HG02970 (cell line): ENCODE measurements at regions not wholly inside any gene's neighbourhood (a gene's known extent, or its start where the extent isn't known, plus 50 kb on each side); places are given as distances from the start of the nearest gene placed in this dataset.

Source experiments
- ATAC-seq: cut with Tn5 transposase; IDR thresholded peaks from one replicate; pipeline ENCODE4 v1.9.1; 2021; ENCODE audit warnings: mild to moderate bottlenecking, moderate library complexity, moderate number of reproducible peaks; ENCODE audit not compliant: unreplicated experiment, low FRiP score

- no peak for ATAC-seq
Measured at GRCh38 chr3:117528688-117529087, 819.1 kb downstream of the TUSC7 start.

GRCh38 chr3:117531078-117531767 is 821.6 kb downstream of the TUSC7 start:
- no peak for ATAC-seq

GRCh38 chr3:117532268-117532667 is 822.7 kb downstream of the TUSC7 start:
- ATAC-seq, result no peak

- ATAC-seq, result no peak
Measured at GRCh38 chr3:117534138-117534537, 824.6 kb downstream of the TUSC7 start.

GRCh38 chr3:117536006-117536405 is 826.4 kb downstream of the TUSC7 start:
- ATAC-seq, result no peak

GRCh38 chr3:117537949-117538348 is 828.4 kb downstream of the TUSC7 start:
- no peak for ATAC-seq

GRCh38 chr3:117539729-117540128 is 830.1 kb downstream of the TUSC7 start:
- no peak for ATAC-seq

GRCh38 chr3:117540597-117540996 is 831.0 kb downstream of the TUSC7 start:
- ATAC-seq, result no peak

- no peak for ATAC-seq
Measured at GRCh38 chr3:117541721-117542120, 832.1 kb downstream of the TUSC7 start.

- no peak for ATAC-seq
Measured at GRCh38 chr3:117543521-117543920, 833.9 kb downstream of the TUSC7 start.

- ATAC-seq, result no peak
Measured at GRCh38 chr3:117545484-117545883, 835.9 kb downstream of the TUSC7 start.

GRCh38 chr3:117547956-117548550 is 838.5 kb downstream of the TUSC7 start:
- no peak for ATAC-seq

- no peak for ATAC-seq
Measured at GRCh38 chr3:117548600-117548999, 839.0 kb downstream of the TUSC7 start.

- no peak for ATAC-seq
Measured at GRCh38 chr3:117549716-117550115, 840.1 kb downstream of the TUSC7 start.

- ATAC-seq, result no peak
Measured at GRCh38 chr3:117550766-117551165, 841.2 kb downstream of the TUSC7 start.

- peak; percentile 84 for ATAC-seq
Measured at GRCh38 chr3:117553461-117553860, 843.9 kb downstream of the TUSC7 start.

- no peak for ATAC-seq
Measured at GRCh38 chr3:117556646-117557407, 847.2 kb downstream of the TUSC7 start.

GRCh38 chr3:117557464-117558090 is 848.0 kb downstream of the TUSC7 start:
- no peak for ATAC-seq

GRCh38 chr3:117558681-117559080 is 849.1 kb downstream of the TUSC7 start:
- ATAC-seq, result no peak

GRCh38 chr3:117562000-117562399 is 852.4 kb downstream of the TUSC7 start:
- ATAC-seq, result no peak

GRCh38 chr3:117563063-117563462 is 853.5 kb downstream of the TUSC7 start:
- ATAC-seq, result no peak
